DMS53 treated with DMSO at 0.1 percent for 48 hours (cell line): ENCODE measurements at regions not wholly inside any gene's neighbourhood (a gene's known extent, or its start where the extent isn't known, plus 50 kb on each side); places are given as distances from the start of the nearest gene placed in this dataset.
"Not testable (repeated sequence)": the region's sequence is repeated elsewhere in the genome, so short reads cannot be mapped to it uniquely, and the experiment has no call there.

Experiments used
- DNase-seq: peaks from one replicate; lab custom pipeline; 2025; ENCODE audit not compliant: unreplicated experiment; lab: John Stamatoyannopoulos, UW

DNA sequence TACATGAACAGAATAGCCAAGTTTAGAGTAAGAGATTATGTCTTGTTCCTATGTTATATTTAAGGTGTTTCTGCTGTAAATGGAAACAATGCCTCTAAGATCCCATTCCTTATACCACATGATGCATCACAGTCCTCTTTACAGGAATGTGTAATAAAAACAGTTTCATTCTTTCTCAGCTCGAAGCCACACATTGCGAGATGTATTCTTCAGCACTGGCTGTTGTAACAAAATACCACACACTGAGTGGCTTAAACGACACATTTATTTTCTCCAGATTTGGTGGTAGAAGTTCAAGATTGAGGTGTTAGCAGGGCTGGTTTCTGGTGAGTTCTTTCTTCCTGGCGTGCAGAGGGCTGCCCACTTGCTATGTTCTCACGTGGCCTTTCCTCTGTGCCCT is 246.2 kb downstream of the SOCS6 start:
- no peak for DNase-seq

DNA sequence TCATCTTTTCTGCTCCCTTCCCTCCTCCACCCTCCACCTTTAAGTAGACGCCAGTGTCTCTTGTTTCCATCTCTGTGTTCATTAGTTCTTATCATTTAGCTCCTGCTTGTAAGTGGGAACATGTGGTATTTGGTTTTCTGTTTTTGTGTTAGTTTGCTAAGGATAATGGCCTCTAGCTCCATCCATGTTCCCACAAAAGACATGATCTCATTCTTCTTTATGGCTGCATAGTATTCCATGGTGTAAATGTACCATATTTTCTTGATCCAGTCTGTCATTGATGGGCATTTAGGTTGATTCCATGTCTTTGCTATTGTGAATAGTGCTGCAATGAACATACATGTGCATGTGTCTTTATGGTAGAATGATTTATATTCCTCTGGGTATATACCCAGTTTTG is 236.5 kb downstream of the SOCS6 start:
- DNase-seq, result not testable (repeated sequence)

DNA sequence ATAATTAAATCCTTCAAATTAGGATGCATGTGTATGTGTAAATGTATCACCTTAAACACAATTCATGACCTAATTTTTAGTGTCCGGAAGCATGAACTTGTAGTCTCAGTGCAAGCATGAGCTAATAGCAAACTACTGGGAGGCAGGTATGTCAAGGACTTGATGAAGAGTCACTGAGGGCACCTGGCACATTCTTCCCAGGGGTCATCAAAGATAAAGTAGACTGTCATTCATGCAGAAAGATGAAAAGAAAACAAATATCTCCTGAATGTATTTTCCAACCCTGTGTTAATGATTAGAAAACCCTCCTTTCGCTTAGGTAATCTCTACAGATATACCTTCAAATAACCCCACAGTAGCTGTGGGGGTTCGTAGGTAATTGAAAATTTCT is 234.9 kb downstream of the SOCS6 start:
- peak; percentile 96 for DNase-seq

DNA sequence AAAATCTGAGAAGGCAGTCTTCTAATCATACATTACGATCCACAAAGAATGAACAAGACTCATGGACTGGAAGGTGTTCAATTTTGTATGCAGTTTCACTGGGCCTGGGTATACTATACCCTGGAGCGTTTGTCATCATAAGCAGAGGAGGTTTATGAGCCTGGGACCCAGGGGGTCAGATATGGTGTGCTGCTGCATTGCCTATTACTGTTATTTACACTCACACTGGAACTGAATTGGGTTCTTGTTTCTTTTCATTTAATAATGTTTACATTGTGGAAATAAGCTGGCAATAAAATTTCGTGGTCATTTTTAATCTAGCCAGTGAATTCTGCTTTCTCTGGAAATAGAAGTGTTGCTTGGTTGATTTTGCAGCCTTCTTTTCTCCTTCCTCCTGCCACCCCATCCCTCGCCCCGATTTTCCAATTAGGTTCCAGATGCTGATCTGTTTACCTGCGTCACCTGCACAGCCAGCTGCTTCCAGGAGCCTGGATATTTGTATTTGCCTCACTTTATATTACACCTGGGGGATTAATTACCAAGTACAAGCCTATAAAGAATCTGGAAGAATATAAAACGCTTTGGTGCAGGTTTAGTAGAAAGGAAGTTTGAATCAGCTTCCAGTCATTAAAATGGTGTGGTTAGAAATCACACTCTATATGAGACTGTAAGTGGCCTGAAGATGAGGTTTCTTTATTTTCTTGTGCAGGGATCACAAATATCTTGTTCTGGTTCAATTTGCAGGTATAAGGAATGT is 234.4 kb downstream of the SOCS6 start:
- peak; percentile 81 for DNase-seq

DNA sequence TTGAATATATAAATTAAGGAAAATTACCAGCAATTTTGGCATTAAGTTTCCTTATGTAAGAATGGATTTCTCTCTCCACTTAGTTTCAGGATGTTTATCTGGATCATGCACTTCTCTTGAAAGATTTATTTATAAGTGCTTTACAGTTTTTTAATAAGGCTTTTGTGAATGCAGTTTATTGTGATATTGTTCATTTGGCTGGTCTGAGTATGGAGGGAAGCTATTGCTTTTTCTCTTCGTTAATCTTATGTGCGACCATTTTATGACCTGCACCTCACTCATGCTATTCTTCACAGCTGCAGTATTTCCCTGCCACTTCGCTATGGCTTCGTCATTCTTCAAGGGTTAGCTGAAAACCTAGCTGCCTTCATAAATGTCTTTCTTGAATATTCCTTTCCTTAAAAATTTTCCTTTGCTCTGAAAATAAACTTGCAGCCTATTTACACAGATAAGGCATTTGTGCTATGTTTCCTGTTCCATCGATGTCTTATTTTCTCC is 233.4 kb downstream of the SOCS6 start:
- DNase-seq, result no peak

DNA sequence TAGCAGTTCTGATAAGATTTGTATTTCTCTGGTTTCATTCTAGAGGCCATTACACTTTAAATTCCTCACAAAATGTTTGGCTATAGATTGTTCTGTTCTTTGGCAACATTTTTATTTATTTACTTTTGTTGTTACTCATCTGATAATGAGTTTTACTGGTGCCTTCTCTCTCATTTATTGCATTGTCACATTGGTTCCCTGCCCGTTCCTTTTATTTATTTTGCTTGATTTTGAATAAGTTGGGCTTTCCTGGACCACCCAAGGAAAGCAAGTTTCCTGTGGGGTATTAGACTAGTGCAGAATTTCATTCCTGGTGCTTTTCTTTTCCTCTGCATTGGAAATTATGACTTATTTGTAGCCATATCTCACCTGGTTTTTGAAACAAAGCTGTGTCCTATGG is 232.0 kb downstream of the SOCS6 start:
- peak; percentile 20 for DNase-seq

DNA sequence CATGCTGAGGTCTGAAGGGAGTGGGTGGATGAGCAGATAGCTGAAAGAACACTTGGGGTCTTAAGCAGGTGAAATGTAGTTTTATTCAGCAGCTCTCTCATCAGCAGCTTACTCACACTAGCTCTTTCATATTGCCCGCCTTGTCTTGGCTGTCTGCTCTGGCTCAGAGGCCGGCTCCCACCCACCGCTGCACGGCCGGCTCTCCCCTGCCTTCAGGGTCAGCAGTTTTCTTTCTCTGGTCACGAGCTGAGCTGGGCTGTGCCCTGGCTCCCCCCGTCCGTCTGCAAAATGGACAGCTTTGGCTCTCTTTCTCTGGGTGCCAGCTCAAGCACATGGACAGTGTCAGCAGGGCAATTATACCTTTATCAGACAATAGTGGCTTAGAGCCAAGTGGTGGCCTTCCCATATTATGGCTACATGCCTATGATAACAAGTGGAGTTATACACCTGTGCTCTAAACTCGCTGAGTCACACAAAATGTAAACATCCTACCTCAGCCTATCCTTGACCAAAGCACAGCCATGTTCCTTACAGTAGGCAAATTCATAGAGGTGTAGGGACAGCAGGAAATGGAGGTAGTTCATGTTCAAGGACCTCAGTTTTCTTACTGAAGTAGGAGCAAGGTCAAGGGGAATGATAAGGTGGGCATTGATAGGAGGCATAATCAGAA is 224.8 kb downstream of the SOCS6 start:
- peak; percentile 60 for DNase-seq

DNA sequence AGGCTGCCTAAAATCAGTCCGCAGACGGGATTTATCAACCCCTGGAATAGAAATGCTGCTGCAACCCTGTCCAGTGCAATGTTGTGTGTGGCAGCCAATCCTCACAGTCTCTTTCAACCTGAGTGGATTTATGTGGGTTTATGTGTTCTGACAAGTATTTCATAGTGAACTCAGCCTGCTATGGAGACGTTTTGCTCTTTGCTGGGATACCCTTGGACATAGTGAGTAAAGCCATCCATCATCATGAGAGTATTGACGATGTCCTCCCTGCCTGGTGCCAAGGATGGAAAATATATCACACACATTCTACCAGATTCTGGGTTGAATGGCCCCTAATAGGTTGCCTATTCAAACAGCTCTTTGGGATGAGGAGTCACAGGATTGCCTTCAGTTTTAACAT is 219.1 kb downstream of the SOCS6 start:
- DNase-seq, result no peak

DNA sequence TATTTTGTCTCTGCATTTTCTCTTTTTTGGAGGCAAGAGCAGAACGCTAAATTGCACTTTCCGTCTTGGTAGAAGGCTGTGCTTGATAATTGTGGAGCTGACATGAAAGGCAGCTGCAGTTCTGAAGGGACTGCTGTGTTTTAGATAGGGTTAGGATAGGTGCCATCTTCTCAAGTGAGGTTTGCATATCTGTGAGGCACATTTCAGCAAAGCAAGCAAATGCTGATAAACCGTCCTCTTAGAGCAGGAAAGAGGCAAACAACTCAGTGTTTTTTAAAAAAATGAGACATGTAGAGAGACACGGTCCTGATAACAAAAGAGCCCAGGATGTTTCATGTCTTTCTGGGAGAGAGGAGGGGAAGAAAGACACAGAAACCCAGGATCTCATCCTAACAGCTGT is 217.7 kb downstream of the SOCS6 start:
- DNase-seq, result no peak

DNA sequence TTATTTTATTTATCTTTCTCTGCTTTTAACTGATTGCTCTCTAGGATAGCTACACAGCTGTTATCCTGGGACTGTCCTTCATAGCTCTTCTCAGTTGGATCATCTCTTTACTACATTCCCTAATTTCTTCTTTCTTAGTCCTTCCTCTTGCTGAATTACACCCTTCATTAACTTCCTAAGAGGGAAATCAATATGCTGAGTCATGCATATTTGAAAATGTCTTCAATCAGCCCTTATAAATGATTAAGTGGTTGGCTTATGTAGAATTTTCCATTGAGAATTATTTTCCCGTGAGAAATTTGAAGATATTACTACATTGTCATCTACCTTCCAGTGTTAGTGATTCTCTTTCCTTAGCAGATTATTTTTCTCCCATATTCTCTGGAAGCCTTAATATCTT is 214.2 kb downstream of the SOCS6 start:
- no peak for DNase-seq

DNA sequence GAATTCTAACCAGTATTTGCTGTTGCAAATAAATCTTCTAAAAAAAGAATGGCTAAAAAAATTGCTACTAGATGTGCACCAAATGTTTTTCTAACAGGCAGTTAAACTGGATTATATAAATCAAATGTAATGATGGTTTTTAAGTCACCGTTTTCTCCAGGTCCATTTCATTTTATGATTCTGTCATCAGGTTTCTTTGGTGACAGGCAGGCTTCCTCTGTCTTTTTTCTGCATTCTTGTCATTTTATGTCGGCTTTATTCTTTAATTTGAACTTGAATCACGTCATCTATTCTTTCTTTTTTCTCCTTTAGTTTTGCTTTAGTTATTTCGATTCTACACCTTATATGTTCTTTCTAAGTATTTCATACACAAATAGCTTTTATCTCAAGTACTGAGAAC is 212.5 kb downstream of the SOCS6 start:
- DNase-seq, result no peak

DNA sequence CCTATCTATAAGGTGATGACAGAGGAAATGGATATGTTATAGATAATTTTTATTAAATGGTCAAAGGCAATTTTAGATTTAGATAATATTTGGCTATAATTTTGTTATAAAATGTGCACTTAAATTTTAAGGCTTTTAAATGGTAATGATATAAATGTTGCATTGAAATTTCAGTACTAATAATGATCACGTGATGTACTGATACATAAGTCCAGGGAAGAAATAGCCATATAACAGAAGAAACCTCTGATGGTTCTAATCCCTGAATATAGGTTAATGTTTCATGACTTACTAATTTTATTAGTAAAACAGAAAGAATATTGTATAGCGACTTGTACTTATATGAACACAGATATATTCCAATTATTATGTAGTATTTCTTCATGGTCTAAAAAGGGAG is 211.9 kb downstream of the SOCS6 start:
- no peak for DNase-seq

DNA sequence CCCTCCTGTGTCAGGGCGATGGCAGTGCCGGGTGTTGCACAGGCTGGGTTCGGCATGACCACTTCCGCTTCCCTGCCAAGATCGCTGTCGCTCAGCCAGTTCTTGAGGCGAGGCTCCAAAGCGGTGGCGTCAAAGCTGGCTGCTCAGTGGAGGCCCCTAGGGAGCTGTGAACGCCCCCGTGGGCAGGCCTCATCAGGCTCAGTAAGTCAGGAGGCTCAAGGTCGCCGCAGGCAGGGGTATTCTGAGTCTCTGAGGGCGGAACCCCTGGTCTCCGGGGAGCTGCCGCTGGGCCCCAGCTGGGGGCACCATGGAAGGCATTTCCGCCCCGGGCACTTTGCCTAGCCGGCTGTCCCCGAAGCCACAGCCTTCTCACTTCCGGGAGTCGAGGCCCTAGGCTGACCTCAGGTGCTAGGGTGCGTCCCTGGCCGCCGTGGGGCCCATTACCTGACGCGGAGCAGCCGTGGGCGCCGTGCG is 210.4 kb downstream of the SOCS6 start:
- no peak for DNase-seq

DNA sequence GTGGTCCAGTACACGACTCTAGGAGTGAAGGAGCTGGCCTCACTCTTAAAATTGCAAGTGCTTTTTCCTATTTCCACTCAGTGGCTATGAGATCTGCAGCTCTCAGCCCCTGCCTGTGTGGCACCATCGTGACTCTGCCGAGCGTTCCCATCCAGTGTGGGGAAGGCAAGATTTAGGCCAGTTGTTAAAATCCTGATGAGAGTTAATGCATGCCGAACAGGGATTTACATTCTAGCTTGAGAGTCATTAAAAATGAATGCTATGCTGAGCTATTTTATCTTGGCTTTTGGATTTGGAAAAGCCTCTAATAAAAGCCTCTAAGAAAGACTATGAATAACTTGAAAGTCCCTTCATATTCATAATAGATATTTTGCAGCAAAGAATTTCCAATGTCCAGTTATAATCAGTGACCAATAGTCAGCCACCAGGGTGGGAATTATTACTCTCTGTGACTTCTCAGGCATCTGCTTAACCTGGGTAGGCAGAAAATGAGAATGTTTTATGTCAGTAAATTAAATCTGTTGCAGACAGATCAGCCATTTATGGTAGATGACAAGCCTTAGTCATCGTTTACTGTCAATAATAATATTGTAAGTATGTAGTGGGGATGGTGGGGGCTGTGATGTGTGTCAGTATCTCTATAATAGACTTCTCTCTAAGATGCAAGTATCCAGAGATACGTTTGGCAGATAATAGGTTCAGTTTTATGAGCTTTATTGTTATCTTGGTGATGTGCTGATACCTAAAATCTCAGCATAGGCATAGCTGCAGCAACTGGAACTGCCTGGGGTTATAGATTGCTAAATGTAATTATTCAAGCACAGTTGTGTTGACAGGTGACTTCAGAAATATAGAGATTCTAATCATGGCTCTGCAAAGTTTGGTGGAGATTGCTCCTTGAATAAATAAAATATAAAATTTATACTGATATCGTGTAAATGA is 207.8 kb downstream of the SOCS6 start:
- DNase-seq, result no peak

DNA sequence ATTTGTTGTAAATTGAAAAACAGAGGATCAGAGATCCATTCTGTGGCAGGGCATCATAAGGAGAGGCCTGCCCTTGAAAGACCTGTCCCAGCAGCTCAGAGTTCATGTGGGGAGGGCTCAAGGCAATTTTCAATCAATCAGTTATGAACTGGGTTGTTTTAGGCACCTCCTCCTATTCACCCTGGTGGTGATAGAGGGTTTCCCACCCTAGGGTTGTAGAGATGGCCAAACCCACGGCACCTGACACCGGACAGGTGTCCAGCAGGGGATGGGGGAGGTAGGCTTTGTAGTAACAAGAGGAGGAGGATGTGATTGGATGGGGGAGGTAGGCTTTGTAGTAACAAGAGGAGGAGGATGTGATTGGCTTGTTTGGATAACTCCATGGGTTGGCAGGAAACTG is 205.7 kb downstream of the SOCS6 start:
- DNase-seq, result no peak

DNA sequence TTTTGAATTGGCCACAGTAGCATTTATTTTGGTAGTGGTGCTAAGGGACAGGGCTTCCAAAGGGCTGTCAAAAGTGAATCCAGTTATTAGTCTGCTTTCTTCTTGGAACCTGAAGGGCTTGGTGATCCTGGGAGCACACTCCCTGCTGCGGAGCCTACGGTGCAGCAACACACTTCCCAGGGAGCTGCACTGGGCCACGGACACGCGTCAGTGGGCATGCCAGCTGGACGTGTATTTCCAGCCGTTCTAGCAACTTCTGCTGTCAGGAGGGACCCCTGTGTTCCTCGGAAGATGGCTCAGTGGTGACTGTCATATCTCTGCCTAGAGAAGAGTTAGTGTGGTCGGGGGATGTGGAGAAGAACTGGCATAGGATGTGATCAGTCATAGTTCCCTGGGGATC is 204.6 kb downstream of the SOCS6 start:
- DNase-seq, result no peak

DNA sequence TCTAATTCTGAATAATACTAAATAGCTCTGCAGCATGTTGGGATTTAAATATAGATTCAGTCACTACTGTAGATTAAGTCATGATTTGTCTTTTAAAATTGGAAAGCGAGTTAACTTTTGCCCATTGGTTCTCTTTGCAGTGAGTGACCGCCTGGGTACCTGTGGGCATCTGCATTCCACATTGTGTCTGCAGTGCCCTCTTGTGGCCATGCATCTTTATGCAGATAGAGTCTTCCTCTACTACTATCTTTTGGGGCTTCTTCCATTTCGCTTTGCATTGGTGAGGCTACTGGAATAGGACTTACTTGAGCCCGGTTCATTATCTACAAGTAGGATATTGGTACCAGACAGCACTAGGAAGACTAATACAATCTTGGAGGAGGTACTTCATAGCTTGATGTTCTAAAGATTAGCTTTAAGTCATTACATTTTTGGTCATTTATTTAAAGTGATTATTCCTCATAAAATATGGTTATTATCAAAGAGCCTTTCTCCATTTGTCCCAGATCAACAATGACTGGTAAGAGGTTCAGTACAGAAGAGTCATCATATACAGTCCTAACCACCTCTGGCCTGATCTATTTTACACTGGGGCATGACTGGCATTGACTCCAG is 203.0 kb downstream of the SOCS6 start:
- peak; percentile 84 for DNase-seq

DNA sequence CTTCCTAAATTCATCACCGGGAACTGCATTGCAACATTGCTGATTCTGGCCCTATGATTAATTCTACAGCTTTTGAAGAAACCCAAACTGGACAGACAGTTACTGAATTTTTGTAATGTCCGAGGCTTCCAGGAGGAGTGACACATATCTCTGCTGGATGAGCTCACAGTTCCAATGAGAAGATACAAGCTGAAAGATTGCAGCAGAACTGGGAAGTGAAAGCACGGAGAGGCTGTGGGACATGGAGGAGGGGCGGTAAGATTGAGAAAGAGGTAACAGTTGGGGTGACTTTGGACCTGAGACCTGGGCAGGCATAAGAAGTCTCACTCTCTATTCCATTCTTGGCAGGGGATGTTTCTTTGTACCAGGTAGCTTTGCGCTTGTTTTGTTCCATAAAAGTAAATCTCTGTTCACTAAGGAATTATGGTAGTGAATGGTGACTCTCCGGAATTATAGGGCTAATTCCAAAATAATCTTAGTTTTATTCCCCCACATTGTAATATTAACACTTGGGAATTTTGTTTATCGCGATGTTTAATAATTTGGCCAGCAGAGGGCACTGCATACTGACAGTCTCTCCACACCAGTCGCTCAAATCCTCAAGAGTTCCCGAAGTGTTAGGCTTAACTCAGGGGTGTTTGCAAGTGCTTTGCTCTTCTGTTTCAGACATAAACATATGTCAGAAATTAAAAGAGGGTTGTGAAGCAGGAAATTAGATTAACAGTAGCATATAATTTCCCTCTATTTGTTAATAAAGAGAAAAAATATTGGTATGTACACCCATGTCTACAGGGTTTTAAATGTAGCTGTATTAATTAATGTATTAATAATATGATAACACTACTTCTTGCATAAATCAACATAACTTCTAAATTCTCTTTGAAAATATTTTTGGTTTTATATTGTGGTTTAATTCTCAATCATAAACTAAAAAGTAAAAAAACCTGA is 201.4 kb downstream of the SOCS6 start:
- peak; percentile 75 for DNase-seq

DNA sequence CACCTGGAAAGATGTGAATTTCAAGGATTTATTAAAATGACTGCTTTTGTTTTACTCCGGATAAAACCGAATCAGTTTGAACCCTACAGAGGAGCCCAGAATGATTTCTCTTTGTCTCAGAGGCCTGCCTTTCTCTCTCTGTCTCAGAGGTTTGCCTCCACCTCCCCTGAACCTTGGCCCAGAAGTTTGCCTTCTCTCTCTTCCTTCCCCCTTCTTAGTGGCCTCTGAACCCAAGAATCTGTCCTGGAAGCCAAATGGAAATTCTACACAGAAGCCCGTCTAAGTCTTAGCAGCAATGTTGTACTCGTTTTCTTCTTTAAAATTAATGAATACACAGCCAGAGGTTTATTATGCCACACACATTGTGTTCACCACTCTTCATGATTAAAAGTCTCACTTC is 200.7 kb downstream of the SOCS6 start:
- no peak for DNase-seq

DNA sequence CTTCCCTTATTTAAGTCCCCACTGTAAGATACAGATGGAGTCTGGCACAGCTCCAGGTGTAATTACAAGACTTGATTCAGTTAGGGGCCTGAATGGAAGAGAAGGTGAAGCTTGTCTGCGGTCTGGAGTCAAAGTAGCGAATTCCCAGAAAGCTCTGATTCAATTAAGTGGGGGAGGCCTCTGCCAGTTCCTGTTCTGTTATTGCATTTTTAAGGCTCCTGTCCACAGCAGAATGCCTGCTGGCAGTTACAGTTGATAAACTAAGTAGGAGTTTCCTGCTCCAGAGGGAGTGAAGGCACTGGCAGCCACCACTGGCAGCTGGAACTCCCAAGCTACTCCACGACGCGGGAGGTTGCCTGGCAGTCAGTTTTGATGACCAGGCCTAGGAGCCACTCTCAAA is 181.1 kb downstream of the SOCS6 start:
- no peak for DNase-seq
